CD4-positive, CD25-positive, alpha-beta regulatory T cell (primary cell): ENCODE measurements at regions not wholly inside any gene's neighbourhood (a gene's known extent, or its start where the extent isn't known, plus 50 kb on each side); places are given as distances from the start of the nearest gene placed in this dataset.
"Not testable (repeated sequence)": the region's sequence is repeated elsewhere in the genome, so short reads cannot be mapped to it uniquely, and the experiment has no call there.

ENCODE experiments used
- ATAC-seq, 2 donors: fragments of 150-1000 bp; cut with Tn5 transposase; one replicate each; pipeline ENCODE4 v1.10.0; 2021; ENCODE audit warnings: low read depth in 2 of 2, moderate number of reproducible peaks in 2 of 2, moderate library complexity in 1 of 2
- DNase-seq, 3 donors: peaks; one replicate each; pipeline versions ENCODE4 v3.0.0 to v3.0.0-alpha.2; 2012 to 2022; ENCODE audit warnings: mixed read lengths in 1 of 3
- H3K27ac ChIP-seq: one replicate; pipeline ENCODE4 v1.7.0; 2013; ENCODE audit warnings: mild to moderate bottlenecking, low read length; ENCODE audit not compliant: insufficient read depth, poor library complexity, severe bottlenecking
- H3K27me3 ChIP-seq: one replicate; pipeline ENCODE4 v1.7.0; 2013; ENCODE audit warnings: low read length; ENCODE audit not compliant: control insufficient read depth, insufficient read depth
- H3K36me3 ChIP-seq: one replicate; pipeline ENCODE4 v1.7.0; 2013; ENCODE audit warnings: mild to moderate bottlenecking, low read length, moderate library complexity; ENCODE audit not compliant: control insufficient read depth, insufficient read depth
- H3K4me1 ChIP-seq: 2 replicates; pipeline ENCODE4 v1.7.0; 2013; ENCODE audit warnings: mild to moderate bottlenecking, low read length; ENCODE audit not compliant: insufficient read depth, control insufficient read depth, poor library complexity, severe bottlenecking
- H3K4me3 ChIP-seq: one replicate; pipeline ENCODE4 v1.7.0; 2013; ENCODE audit warnings: low read depth, mild to moderate bottlenecking, low read length, moderate library complexity
- H3K9me3 ChIP-seq, 2 experiments: 1 replicate in 1 of 2; 2 replicates in 1 of 2; pipeline ENCODE4 v1.7.0; 2013; ENCODE audit warnings: low read length in 2 of 2, mild to moderate bottlenecking in 1 of 2, moderate library complexity in 1 of 2; ENCODE audit not compliant: control insufficient read depth in 2 of 2
- H3K27ac Mint-ChIP-seq, 3 donors: one replicate each; pipeline ENCODE4 v1.8.0; 2020 to 2022; ENCODE audit warnings: mild to moderate bottlenecking in 3 of 3, mixed read lengths in 3 of 3, moderate library complexity in 2 of 3
- H3K27me3 Mint-ChIP-seq: one replicate; pipeline ENCODE4 v1.8.0; 2022; ENCODE audit warnings: mild to moderate bottlenecking, mixed read lengths
- H3K36me3 Mint-ChIP-seq: one replicate; pipeline ENCODE4 v1.8.0; 2020; ENCODE audit warnings: mixed read lengths
- H3K4me1 Mint-ChIP-seq, 4 donors: one replicate each; pipeline ENCODE4 v1.8.0; 2020 to 2022; ENCODE audit warnings: mixed read lengths in 4 of 4, mild to moderate bottlenecking in 1 of 4
- H3K4me3 Mint-ChIP-seq, 4 donors: one replicate each; pipeline ENCODE4 v1.8.0; 2020 to 2022; ENCODE audit warnings: mild to moderate bottlenecking in 4 of 4, mixed read lengths in 4 of 4, moderate library complexity in 3 of 4
- H3K9me3 Mint-ChIP-seq, 7 donors: one replicate each; pipeline ENCODE4 v1.8.0; 2020 to 2022; ENCODE audit warnings: mixed read lengths in 7 of 7, mild to moderate bottlenecking in 3 of 7, moderate library complexity in 2 of 7

DNA sequence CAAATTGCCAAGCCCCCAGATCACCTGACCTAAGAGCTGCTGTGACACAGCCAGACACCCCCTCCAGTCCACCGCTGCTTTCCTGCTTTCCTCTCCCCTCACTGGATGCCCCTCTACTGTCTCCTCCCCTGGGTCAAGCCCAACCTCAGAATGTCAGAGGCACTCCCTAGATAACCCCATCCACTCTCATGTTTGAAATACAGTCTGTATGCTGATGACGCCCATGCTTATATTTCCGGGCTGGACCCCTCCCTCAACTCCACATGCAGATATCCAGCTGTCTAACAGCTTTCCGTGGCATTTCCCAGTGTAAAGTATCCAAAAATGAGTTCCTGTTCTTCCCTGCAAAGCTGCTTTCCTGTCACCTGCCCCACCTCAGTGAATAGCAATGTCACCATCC is 309.2 kb downstream of the ANAPC1 start:
- not testable (repeated sequence) for H3K4me3 Mint-ChIP-seq, ATAC-seq, H3K4me1 Mint-ChIP-seq, H3K9me3 ChIP-seq, H3K27me3 Mint-ChIP-seq, H3K36me3 Mint-ChIP-seq, H3K9me3 Mint-ChIP-seq, H3K4me1 ChIP-seq, DNase-seq, H3K4me3 ChIP-seq, H3K27me3 ChIP-seq, H3K27ac Mint-ChIP-seq, H3K27ac ChIP-seq, H3K36me3 ChIP-seq

DNA sequence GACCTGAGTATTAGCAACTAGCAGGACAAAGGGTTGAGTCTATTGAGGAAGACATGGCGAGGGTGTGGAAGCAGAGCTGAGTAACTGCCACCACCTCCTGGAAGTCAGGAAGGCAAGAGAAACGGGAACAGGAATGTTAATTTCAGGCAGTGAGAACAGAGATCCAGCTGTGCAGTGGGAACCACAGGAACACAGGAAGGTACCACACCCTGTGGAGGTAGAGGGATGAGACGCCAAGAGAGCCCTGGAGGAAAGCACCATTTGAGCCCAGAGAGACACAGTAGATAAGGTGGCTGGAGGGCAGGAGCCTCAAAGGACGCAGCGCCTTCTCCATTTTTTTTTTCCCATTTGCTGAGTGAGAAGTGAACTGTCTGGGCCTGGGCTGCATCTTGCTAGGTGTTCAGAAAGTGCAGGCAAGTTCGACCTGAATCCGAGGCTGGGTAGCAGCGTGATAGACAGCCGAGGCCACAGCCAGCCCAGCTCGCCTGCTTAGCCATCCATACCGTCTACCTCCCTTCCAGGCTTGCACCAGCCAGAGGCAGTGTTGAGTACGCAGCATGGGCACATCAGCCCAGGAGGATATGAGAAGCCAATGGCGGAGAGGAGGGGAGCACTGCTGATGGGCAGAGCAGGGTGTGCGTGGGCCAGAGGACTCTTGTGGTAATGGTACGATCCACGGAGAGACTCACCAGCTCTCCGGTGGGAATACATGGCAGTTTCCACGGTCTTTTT is 306.7 kb downstream of the ANAPC1 start:
- H3K27me3 Mint-ChIP-seq, H3K9me3 Mint-ChIP-seq, H3K27ac Mint-ChIP-seq, H3K4me3 Mint-ChIP-seq, ATAC-seq, H3K9me3 ChIP-seq, H3K4me1 ChIP-seq, H3K27me3 ChIP-seq, H3K4me1 Mint-ChIP-seq, H3K27ac ChIP-seq, H3K36me3 ChIP-seq, DNase-seq, H3K36me3 Mint-ChIP-seq, H3K4me3 ChIP-seq: not testable (repeated sequence)

DNA sequence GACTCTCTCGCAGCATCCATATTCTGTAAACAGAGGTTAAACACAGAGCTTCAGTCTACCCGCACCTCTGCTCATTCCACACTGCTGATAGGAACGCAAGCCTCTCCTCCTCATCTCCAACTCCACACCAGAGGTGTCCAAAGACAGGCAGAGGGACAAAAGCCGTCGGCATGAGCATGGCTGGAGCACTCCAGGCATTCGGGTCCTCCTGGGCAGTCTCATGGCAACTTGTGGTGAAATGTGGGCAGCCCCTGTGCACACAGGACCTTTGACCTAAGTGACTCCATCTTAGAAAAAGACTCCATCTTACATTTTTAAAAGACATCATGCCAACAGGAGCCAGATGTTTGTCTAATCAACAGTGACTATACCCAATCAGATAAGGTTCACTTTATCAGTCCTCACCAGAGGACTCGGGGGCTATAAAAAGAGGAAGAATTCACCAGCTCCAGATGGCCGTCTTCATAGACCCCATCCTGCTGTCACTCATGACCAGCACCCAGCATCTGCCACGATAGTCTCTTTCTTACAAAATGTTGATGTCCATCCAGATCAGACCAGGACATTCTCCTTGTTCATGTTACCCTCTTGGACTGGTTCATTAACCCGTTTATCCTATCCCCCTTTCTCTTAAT is 304.4 kb downstream of the ANAPC1 start:
- not testable (repeated sequence) for H3K27me3 ChIP-seq, H3K27me3 Mint-ChIP-seq, H3K27ac Mint-ChIP-seq, H3K36me3 ChIP-seq, ATAC-seq, DNase-seq, H3K9me3 Mint-ChIP-seq, H3K9me3 ChIP-seq, H3K4me1 ChIP-seq, H3K4me3 Mint-ChIP-seq, H3K27ac ChIP-seq, H3K4me3 ChIP-seq, H3K4me1 Mint-ChIP-seq, H3K36me3 Mint-ChIP-seq

DNA sequence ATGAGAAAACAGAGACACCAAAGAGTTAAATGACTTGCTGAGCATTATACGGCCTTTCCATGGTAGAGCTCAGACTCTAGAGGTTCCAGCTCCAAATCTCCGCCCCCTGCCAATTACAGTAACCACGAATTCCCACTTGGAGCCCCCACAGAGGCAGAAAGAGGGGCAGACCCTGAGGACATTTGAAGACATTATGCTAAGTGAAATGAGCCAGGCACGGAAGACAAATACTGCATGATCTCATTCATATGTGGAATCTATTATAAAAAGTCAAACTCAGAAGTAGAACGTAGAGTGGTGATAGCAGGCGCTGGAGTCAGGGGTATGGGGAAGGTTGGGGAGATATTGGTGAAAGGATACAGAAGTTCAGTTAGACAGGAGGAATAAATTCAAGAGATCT is 303.4 kb downstream of the ANAPC1 start:
- H3K4me1 Mint-ChIP-seq, H3K27me3 Mint-ChIP-seq, DNase-seq, H3K4me3 ChIP-seq, H3K27ac Mint-ChIP-seq, H3K4me1 ChIP-seq, H3K27ac ChIP-seq, H3K4me3 Mint-ChIP-seq, H3K36me3 ChIP-seq, ATAC-seq, H3K27me3 ChIP-seq, H3K9me3 ChIP-seq, H3K36me3 Mint-ChIP-seq, H3K9me3 Mint-ChIP-seq: not testable (repeated sequence)

GRCh38 chr2:111582090-111582489 is 301.9 kb downstream of the ANAPC1 start:
- H3K27ac Mint-ChIP-seq, H3K27me3 ChIP-seq, H3K4me1 ChIP-seq, ATAC-seq, H3K27me3 Mint-ChIP-seq, H3K36me3 Mint-ChIP-seq, DNase-seq, H3K4me3 Mint-ChIP-seq, H3K9me3 Mint-ChIP-seq, H3K9me3 ChIP-seq, H3K4me3 ChIP-seq, H3K36me3 ChIP-seq, H3K4me1 Mint-ChIP-seq, H3K27ac ChIP-seq: not testable (repeated sequence)

DNA sequence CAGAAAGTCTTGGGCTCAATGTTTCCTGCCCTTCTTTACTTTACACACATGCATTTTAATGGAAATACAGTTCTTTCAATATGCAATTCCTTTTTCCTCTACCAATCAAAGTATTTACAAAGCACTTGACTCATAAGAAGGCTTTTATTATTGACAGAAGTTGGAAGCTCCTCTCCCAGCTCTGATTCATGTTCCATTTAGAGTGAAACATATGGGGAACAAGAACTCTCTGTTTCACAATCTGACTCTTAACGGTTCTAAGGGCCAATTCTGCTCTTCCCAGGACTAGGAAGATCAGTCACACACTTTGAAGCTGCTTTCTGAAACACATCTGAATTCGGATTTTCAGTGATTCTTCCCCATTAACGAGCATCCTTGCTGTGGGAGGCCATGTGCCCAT is 300.5 kb downstream of the ANAPC1 start:
- H3K27ac ChIP-seq, H3K4me3 ChIP-seq, H3K27ac Mint-ChIP-seq, H3K27me3 Mint-ChIP-seq, H3K9me3 Mint-ChIP-seq, H3K4me1 Mint-ChIP-seq, H3K27me3 ChIP-seq, ATAC-seq, H3K36me3 ChIP-seq, DNase-seq, H3K9me3 ChIP-seq, H3K36me3 Mint-ChIP-seq, H3K4me1 ChIP-seq, H3K4me3 Mint-ChIP-seq: not testable (repeated sequence)

- not testable (repeated sequence) for H3K27ac ChIP-seq, H3K27ac Mint-ChIP-seq, DNase-seq, H3K4me1 ChIP-seq, H3K36me3 ChIP-seq, H3K9me3 ChIP-seq, ATAC-seq, H3K27me3 ChIP-seq, H3K36me3 Mint-ChIP-seq, H3K4me1 Mint-ChIP-seq, H3K27me3 Mint-ChIP-seq, H3K4me3 Mint-ChIP-seq, H3K9me3 Mint-ChIP-seq, H3K4me3 ChIP-seq
These were observed 299.5 kb downstream of the ANAPC1 start for GRCh38 chr2:111584540-111584939.

DNA sequence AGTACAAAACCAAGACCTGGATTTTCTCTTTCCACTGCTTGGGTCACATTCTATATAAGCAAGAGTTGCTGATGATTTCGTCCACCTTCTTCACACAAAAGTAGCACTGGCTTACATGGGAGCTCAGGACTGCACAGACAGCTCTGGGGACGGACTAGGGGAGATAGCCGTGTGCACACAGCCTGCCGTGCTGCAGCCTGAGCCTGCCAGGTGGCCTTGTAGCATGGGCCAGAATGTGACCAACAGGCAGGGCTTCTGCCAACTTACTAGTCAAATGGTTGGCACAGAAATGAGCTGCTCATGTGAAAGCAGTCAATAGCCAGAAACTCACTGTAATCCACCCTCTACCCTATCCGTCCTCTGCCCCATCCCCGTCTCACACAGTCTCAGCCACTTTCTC is 299.0 kb downstream of the ANAPC1 start:
- H3K9me3 Mint-ChIP-seq, H3K36me3 ChIP-seq, H3K4me3 Mint-ChIP-seq, H3K9me3 ChIP-seq, H3K27ac Mint-ChIP-seq, H3K4me3 ChIP-seq, H3K27me3 Mint-ChIP-seq, H3K4me1 Mint-ChIP-seq, ATAC-seq, H3K4me1 ChIP-seq, H3K36me3 Mint-ChIP-seq, H3K27me3 ChIP-seq, H3K27ac ChIP-seq, DNase-seq: not testable (repeated sequence)
